Mesodermal cell (in vitro differentiated cells): ENCODE measurements at regions not wholly inside any gene's neighbourhood (a gene's known extent, or its start where the extent isn't known, plus 50 kb on each side); places are given as distances from the start of the nearest gene placed in this dataset.

Experiments
- H3K27ac ChIP-seq: 2 replicates; pipeline ENCODE4 v1.7.0; 2013; ENCODE audit warnings: mild to moderate bottlenecking, low read depth, low read length, moderate library complexity; ENCODE audit not compliant: severe bottlenecking
- H3K36me3 ChIP-seq: 2 replicates; pipeline ENCODE4 v1.7.1; 2013; ENCODE audit warnings: mild to moderate bottlenecking, low read length, moderate library complexity; ENCODE audit not compliant: control insufficient read depth, insufficient read depth
- H3K4me1 ChIP-seq: one replicate; pipeline ENCODE4 v1.7.1; 2013; ENCODE audit warnings: mild to moderate bottlenecking, low read length; ENCODE audit not compliant: insufficient read depth, control insufficient read depth, poor library complexity, severe bottlenecking
- H3K4me3 ChIP-seq: 2 replicates; pipeline ENCODE4 v1.7.0; 2013; ENCODE audit warnings: low read length, control low read depth, mild to moderate bottlenecking; ENCODE audit not compliant: insufficient read depth, poor library complexity, severe bottlenecking; ENCODE audit errors: extremely low read depth
- H3K9me3 ChIP-seq: 2 replicates; pipeline ENCODE4 v1.7.1; 2013; ENCODE audit warnings: mild to moderate bottlenecking, low read length, moderate library complexity; ENCODE audit not compliant: control insufficient read depth
- WGBS, 2 experiments: methylation state at CpG; one replicate each; pipeline ENCODE4 v1.1.5; 2013; ENCODE audit warnings: missing lambda C conversion rate in 2 of 2; ENCODE audit not compliant: insufficient coverage in 2 of 2; 5-methylcytosine and 5-hydroxymethylcytosine counted together

- H3K4me1 ChIP-seq = peaks cover 12% of the 10 kb centered on the region
- H3K4me3 ChIP-seq = no peak overlapping the region
- H3K27ac ChIP-seq = no peak overlapping the region
- no peaks in the 10 kb centered on the region for H3K36me3 ChIP-seq
- H3K9me3 ChIP-seq = no peaks in the 10 kb centered on the region
- 94 to 96% methylated on average over 4 of the region's 7 CpGs for WGBS, 2 experiments
Observed at GRCh38 chr21:28738882-28739281, 253.8 kb downstream of the LTN1 start.

GRCh38 chr21:28738420-28738704 lies 254.3 kb downstream of the LTN1 start:
- no peak overlapping the region for H3K4me3 ChIP-seq
- peaks cover 12% of the 10 kb centered on the region for H3K4me1 ChIP-seq
- H3K9me3 ChIP-seq = no peaks in the 10 kb centered on the region
- no peak overlapping the region for H3K27ac ChIP-seq
- WGBS, 2 experiments = 73 to 86% methylated on average over 3 to 5 of the region's 5 CpGs
- no peaks in the 10 kb centered on the region for H3K36me3 ChIP-seq

- Histone ChIP-seq H3K36me3 (no peaks in the 10 kb centered on the region), H3K27ac (peak overlapping the region; percentile 6), H3K9me3 (no peaks in the 10 kb centered on the region), H3K4me1 (peaks cover 12% of the 10 kb centered on the region), H3K4me3 (no peak overlapping the region)
- WGBS, 2 experiments = 80 to 81% methylated on average over 1 to 2 of the region's 3 CpGs
Observed at GRCh38 chr21:28737674-28738419, 254.8 kb downstream of the LTN1 start.

- Histone ChIP-seq H3K4me1 (peaks cover 12% of the 10 kb centered on the region), H3K4me3 (no peak overlapping the region), H3K9me3 (no peaks in the 10 kb centered on the region), H3K27ac (no peak overlapping the region), H3K36me3 (no peaks in the 10 kb centered on the region)
- 96 to 100% methylated on average over 2 of the region's 4 CpGs for WGBS, 2 experiments
Observed at GRCh38 chr21:28734522-28735175, 258.0 kb downstream of the LTN1 start.

GRCh38 chr21:28731700-28732321 lies 260.9 kb downstream of the LTN1 start:
- Histone ChIP-seq H3K27ac (no peak overlapping the region), H3K36me3 (no peaks in the 10 kb centered on the region), H3K4me3 (no peak overlapping the region), H3K4me1 (no peaks in the 10 kb centered on the region), H3K9me3 (no peaks in the 10 kb centered on the region)
- 84 to 93% methylated on average over 6 of the region's 6 CpGs for WGBS, 2 experiments

GRCh38 chr21:28729887-28730286 lies 262.8 kb downstream of the LTN1 start:
- Histone ChIP-seq H3K9me3 (no peaks in the 10 kb centered on the region), H3K36me3 (no peaks in the 10 kb centered on the region), H3K4me1 (no peaks in the 10 kb centered on the region), H3K27ac (no peak overlapping the region), H3K4me3 (no peak overlapping the region)
- 87 to 94% methylated on average over 3 to 5 of the region's 6 CpGs for WGBS, 2 experiments

GRCh38 chr21:28727809-28728208 lies 264.9 kb downstream of the LTN1 start:
- Histone ChIP-seq H3K4me1 (no peaks in the 10 kb centered on the region), H3K27ac (no peak overlapping the region), H3K4me3 (no peak overlapping the region), H3K9me3 (no peaks in the 10 kb centered on the region), H3K36me3 (no peaks in the 10 kb centered on the region)
- 100% methylated on average over 1 of the region's 1 CpG for WGBS, 2 experiments

- H3K36me3 ChIP-seq = no peaks in the 10 kb centered on the region
- H3K9me3 ChIP-seq = no peaks in the 10 kb centered on the region
- WGBS, 2 experiments = no CpG with 5 or more reads among the region's 1 CpG
- H3K27ac ChIP-seq = no peak overlapping the region
- H3K4me3 ChIP-seq = no peak overlapping the region
- no peaks in the 10 kb centered on the region for H3K4me1 ChIP-seq
Observed at GRCh38 chr21:28725396-28725795, 267.3 kb downstream of the LTN1 start.

GRCh38 chr21:28723646-28724045 lies 269.0 kb downstream of the LTN1 start:
- 80 to 95% methylated on average over 2 to 3 of the region's 5 CpGs for WGBS, 2 experiments
- no peaks in the 10 kb centered on the region for H3K9me3 ChIP-seq
- no peak overlapping the region for H3K27ac ChIP-seq

GRCh38 chr21:28719723-28720122 lies 273.0 kb downstream of the LTN1 start:
- Histone ChIP-seq H3K27ac (no peak overlapping the region), H3K4me1 (no peaks in the 10 kb centered on the region), H3K36me3 (no peaks in the 10 kb centered on the region), H3K9me3 (no peaks in the 10 kb centered on the region), H3K4me3 (no peak overlapping the region)
- WGBS, 2 experiments = 86 to 96% methylated on average over 2 to 3 of the region's 3 CpGs

More at GRCh38 chr21:28723646-28724045, 269.0 kb downstream of the LTN1 start:
- H3K4me3 ChIP-seq = no peak overlapping the region
- no peaks in the 10 kb centered on the region for H3K4me1 ChIP-seq
- no peaks in the 10 kb centered on the region for H3K36me3 ChIP-seq
